Fibroblast of skin of back (primary cell): ENCODE measurements at regions not wholly inside any gene's neighbourhood (a gene's known extent, or its start where the extent isn't known, plus 50 kb on each side); places are given as distances from the start of the nearest gene placed in this dataset.

Experiments
- DNase-seq: peaks from one replicate; pipeline ENCODE4 v3.0.0-alpha.2; 2013

DNA sequence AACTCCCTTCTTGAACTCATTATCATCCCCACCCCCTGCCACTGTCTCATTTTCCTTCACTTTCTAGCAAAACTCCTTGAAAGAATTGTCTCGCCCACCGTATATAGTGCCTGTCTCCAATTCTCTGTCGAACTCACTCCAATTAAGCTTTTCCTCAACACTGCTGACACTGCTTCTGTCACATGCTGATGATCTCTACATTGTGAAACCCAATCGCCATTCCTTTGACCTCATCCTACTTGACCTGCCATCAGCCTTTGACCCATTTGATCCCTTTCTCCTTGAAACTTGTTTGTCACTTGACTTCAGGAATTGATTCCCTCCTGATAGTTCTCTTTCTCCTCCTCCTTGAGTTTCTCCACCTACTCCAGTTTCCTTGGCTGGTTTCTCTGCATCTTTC lies 54.8 kb downstream of the CCDC71L start:
- DNase-seq = no peak

GRCh38 chr7:106604971-106605370 lies 56.0 kb downstream of the CCDC71L start:
- no peak for DNase-seq

- DNase-seq = no peak
Measured at GRCh38 chr7:106604303-106604924, 56.5 kb downstream of the CCDC71L start.

- DNase-seq = no peak
Measured at GRCh38 chr7:106603346-106603745, 57.6 kb downstream of the CCDC71L start.

- DNase-seq = no peak
Measured at GRCh38 chr7:106602062-106602461, 58.9 kb downstream of the CCDC71L start.

DNA sequence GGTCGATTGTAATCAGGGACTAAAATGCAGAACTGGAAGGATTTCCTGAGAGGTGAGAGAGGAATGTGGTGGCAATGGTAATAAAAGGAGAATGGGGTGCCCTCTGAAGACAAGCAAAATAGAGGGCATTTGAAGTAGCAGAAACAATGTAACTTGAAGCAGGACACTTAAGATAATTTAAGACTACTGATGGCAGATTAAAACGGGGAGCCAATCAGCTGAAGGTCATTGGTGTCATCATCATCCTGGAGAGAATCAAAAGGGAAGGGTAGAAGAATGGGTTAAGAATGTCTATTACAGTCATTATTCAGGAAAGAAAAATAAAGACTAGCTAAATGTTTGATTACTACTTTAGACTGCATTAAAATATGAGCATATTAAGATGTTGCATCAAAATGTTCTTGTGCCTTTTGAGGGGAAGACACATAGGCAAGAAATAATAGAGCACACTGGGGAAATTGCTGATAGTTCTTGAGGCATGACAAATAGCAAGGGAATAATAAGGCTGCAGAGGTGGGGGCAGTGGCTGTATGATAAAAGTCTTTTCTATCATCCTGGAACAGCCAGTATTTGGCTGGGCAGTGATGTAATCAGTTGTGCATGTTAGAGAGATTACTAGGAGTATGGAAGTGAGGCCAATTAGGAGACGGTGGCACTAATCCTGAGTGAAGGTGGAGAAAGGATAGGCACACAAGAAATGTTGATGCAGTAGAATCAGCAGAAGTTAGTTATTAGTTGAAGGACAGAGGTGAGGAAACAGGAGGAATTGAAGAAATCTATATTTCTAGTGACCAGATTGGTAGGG lies 60.2 kb downstream of the CCDC71L start:
- DNase-seq = no peak

- no peak for DNase-seq
Measured at GRCh38 chr7:106599343-106599698, 61.6 kb downstream of the CCDC71L start.

GRCh38 chr7:106598663-106599342 lies 62.2 kb downstream of the CCDC71L start:
- peak; percentile 74 for DNase-seq

DNA sequence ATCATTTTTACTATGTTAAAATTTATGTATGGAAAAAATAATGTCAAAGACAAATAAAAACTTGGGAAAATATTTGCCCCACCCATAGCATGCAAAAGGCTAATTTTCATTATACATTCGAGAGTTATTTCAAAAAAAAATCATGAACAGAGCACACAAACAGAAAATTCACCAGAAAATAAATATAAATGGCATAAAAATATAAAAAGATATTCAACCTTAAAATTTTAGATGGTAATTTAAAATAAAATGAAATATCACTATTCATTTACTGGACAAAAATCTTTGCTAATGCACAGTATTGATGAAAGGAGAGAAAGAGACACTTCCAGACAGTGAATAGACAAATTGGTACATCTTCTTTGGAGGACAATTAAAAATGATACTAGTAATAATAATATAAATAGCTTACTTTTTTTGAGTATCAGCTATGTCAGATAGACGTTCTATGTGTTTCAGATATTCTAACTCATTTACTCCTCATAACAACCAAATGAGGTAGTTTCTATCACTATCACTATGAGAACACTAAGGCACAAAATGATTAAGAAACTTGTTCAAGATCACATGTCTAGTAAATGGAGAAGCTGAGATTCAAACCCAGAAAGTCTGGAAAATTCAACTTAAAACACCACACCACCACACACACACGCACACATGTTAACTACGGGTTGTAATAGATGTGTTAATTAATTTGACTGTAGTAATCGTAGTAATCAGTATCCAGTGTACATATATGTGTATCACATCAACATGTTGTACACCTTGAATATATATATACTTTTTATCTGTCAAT lies 63.0 kb downstream of the CCDC71L start:
- no peak for DNase-seq

DNA sequence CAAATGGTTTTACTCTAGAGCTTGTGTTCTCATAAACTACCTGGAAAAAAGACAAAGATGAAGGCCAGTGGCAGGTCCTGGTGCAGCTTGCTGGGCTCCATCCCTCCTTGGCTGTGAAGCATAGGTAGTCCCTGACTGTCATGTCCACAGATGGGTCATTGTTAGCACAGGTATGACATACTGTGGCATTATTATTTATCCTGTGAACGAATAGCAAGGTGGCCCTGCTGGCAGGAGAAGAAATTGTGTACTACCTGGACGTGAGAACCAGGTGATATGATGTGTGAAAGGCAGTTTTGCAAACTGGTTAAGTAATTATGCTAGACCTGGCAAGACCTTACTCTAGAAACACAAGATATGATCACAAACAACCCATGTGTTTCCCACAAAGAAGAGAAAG lies 63.9 kb downstream of the CCDC71L start:
- no peak for DNase-seq

GRCh38 chr7:106595922-106596321 lies 65.0 kb downstream of the CCDC71L start:
- DNase-seq = no peak

DNA sequence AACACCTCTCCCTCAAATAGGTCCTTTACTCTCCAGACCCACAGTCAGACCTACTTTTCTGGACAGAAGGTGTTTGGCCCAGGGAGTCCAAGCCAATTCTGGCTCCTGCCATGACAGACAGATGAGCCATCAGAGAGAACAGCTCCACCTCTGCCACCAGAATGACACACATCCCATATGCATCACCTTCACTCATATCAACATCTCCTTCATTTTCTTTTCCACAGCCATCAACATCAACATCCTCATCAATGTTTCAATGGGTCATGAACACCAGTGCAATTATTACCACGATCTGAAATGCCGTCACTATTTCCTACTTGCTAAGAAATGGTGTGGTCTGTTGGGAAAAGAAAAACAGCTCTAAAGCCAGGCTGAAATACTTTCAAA lies 67.9 kb downstream of the CCDC71L start:
- DNase-seq = no peak

- DNase-seq = no peak
Measured at GRCh38 chr7:106592282-106593027, 68.5 kb downstream of the CCDC71L start.

DNA sequence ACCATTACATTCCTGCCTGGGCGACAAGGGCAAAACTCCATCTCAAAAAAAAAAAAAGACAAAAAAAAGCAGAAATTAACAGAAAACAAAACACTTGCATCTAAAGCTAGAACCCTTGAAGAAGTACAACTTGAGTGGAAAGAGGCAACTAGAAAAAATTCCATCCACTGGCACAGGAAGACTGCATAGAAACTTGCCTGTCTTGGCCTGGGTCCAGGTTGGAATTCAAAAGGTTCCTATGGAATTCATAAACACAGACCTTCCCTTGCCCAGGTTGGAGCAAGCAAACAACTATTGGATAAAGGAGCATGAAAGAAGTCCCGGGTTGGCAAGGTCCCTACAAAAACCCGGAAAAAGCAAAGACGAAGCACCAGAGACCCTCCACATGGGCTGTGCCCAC lies 69.8 kb downstream of the CCDC71L start:
- DNase-seq = no peak

DNA sequence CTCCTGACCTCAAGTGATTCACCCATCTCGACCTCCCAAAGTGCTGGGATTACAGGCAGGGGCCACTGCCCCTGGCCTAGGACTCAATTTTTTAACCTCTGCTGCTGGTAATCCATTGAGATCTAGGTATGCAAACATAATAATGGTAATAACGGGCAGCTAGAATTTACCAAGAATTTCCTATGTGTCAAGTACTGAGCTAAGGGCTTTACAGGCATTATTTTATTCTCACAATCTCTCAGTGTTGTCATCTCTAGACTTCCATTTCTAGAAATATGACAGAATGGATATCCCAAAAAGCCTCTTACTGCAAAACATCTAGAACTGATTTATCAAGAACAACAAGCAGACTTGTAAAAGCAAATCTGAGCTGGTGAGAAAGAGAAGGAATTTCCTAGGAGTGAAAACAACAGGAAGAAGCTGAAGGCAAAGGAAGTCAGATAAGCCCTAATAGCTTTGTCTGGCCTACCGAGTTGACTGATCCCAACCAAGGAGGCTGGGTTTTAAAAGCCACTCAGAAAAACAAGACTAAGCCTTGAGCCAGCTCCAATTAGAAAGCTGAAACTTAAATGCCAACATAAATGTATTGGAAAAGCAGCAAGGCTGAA lies 70.6 kb downstream of the CCDC71L start:
- DNase-seq = no peak

- no peak for DNase-seq
Measured at GRCh38 chr7:106589198-106589879, 71.6 kb downstream of the CCDC71L start.

DNA sequence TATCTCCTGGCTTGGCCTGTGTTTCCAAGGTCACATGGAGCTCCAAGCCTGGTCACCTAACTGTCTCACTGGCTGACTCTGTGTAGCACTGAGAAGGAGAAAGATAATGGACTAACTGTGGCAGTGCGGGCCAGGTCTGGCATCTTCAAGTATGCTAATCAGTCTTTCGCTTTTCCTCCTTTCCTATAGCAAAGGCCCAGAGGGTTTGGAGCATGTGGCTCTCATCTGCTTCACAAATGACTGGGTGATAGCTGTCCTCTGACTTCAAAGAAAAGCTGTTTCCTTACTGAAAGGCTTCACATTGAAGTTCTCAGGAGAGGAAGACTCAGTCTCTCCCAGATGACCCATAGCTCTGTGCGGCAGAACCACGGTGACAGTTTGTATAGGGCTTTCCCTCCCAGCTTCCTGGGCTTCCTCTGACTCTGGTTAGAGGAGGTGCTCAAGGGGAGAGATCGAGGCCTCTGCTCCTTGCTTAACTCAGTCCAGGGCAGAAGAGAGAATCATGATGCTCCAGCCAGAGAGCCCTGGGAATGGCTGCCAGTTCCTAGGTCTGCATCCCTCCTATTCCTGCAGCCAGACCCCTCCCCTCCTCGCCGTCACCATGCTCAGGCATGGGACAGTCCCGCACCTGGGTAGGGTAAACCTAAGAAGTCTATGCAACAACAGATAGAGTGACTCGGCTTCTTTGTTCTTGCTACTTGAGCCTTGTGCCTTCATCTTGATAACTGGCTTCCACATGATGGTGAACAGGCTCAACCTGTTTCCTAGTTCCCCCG lies 72.3 kb downstream of the CCDC71L start:
- DNase-seq = no peak

DNA sequence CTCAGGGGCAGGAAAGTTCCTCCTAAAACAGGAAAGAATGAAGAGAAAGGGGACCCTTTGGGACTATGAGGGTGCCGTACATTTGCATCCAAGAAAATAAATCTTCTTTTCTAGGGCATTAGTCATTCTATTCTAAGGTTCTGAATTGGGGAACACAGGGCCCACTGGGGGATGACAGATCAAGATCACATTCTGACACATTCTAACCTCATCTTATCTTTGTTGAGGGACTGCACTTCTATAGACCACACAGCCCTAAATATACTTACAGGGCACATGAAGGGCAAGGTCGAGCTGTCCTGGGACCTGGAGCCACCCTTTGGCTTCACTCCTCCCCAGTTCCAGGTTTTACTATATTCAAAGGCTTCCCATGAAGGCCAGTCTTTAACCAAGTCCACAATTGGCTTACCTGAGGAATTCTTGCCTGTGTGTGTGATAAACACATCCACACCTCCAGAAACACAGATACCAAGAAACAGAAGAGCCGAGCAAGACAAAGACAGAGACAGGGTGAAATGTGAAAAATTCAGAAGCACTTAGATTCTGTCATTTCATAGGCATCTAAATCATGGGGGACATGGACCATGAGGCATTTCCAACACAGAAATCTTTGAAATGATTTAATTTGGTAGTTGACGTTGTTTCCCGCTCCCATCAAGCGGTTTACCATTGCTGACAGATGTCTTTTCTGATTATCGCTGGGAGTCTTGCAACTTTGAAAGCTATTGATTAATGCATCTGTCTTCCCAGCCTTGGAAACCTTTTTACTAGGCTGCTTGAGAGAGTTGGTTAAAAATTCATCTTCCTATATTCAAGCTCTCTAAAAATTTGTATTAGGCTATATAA lies 75.8 kb downstream of the CCDC71L start:
- no peak for DNase-seq
